Osteoblast (primary cell): ENCODE measurements at regions not wholly inside any gene's neighbourhood (a gene's known extent, or its start where the extent isn't known, plus 50 kb on each side); places are given as distances from the start of the nearest gene placed in this dataset.
A peak's percentile ranks its signal among the peaks of the same experiment; 100 is the strongest.

Source experiments
- DNase-seq: peaks from one replicate; pipeline ENCODE4 v3.0.0; 2011; ENCODE audit warnings: low spot score, mixed read lengths; ENCODE audit not compliant: insufficient read length; ENCODE audit errors: missing footprints
- H2AFZ ChIP-seq: 2 replicates; pipeline ENCODE4 v1.6.0; 2011; ENCODE audit warnings: mild to moderate bottlenecking, low read length
- H3K27ac ChIP-seq: 2 replicates; pipeline ENCODE4 v1.5.1; 2011; ENCODE audit warnings: mild to moderate bottlenecking, low read depth, low read length, moderate library complexity
- H3K27me3 ChIP-seq: 2 replicates; pipeline ENCODE4 v1.6.0; 2012; ENCODE audit warnings: mild to moderate bottlenecking, control low read depth, inconsistent platforms, low read length, moderate library complexity; ENCODE audit not compliant: insufficient read depth
- H3K36me3 ChIP-seq: 2 replicates; pipeline ENCODE4 v1.5.1; 2011; ENCODE audit warnings: mild to moderate bottlenecking, low read length, control low read depth, moderate library complexity; ENCODE audit not compliant: insufficient read depth
- H3K4me1 ChIP-seq: 2 replicates; pipeline ENCODE4 v1.5.1; 2011; ENCODE audit warnings: mild to moderate bottlenecking, low read length, control low read depth, moderate library complexity; ENCODE audit not compliant: insufficient read depth
- H3K4me2 ChIP-seq: 2 replicates; pipeline ENCODE4 v1.6.0; 2011; ENCODE audit warnings: mild to moderate bottlenecking, low read length; ENCODE audit not compliant: insufficient read depth
- H3K4me3 ChIP-seq: fragments of 200-600 bp; sonication (generic); 3 replicates; pipeline ENCODE4 v1.5.1; 2012; ENCODE audit warnings: mild to moderate bottlenecking, low read length, inconsistent platforms; ENCODE audit not compliant: insufficient read depth
- H3K79me2 ChIP-seq: 2 replicates; pipeline ENCODE4 v1.6.0; 2012; ENCODE audit warnings: mild to moderate bottlenecking, low read length, control low read depth, inconsistent platforms; ENCODE audit not compliant: insufficient read depth
- H3K9me3 ChIP-seq: 2 replicates; pipeline ENCODE4 v1.5.1; 2011; ENCODE audit warnings: low read depth, low read length, control low read depth
- H4K20me1 ChIP-seq: 2 replicates; pipeline ENCODE4 v1.6.0; 2012; ENCODE audit warnings: mild to moderate bottlenecking, low read length, control low read depth; ENCODE audit not compliant: insufficient read depth
- CTCF ChIP-seq: IDR thresholded peaks from 2 replicates; pipeline ENCODE4 v1.5.1; 2011; ENCODE audit warnings: mild to moderate bottlenecking, low read depth, low read length, moderate library complexity; ENCODE audit errors: extremely low read depth

DNA sequence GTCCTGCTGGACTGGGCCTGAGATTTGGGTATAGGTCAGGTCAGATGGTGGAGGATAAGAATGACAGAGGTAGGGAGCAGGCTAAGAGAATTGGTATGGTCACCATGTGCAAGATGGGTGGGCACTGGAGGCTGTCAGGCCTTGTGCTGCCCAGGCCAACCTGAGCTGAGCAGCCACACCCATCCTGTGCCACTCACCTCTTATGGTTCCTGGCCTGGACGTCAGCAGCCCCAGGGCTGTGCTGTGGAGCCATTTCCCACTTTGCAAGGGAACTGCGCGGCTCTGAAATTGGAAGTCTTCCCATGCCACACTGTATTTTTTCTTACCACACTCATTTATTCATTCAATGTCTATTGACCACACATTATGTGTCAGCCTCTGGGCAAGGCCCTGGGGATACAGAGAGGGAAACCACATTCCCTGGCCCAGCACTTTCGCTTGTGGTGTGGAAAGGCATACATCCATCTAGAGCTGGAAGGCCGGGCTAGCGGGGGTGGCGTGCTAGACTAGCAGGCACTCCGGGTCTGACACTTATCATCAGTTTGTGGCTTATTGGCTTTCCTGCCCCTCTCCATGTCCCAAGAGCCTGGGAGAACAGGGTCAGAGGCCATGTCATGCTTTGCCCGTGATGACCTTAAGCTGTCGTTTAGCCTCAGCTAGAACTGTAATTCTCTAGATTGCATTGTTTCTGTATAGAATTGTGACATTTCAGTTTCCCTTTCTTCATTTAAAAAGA, 51.1 kb upstream of the POLG start:
- no peaks in the 10 kb centered on the region for H3K79me2 ChIP-seq
- H4K20me1 ChIP-seq: peaks cover 25% of the 10 kb centered on the region
- peak overlapping the region; percentile 65 for H3K4me2 ChIP-seq
- TF ChIP-seq CTCF: no peak
- no peaks in the 10 kb centered on the region for H3K36me3 ChIP-seq
- no peak overlapping the region for H3K4me3 ChIP-seq
- H3K4me1 ChIP-seq: peaks cover 11% of the 10 kb centered on the region
- peaks cover 90% of the 10 kb centered on the region for H3K27me3 ChIP-seq
- peak; percentile 96 for DNase-seq
- H3K9me3 ChIP-seq: no peaks in the 10 kb centered on the region
- H3K27ac ChIP-seq: no peak overlapping the region
- no peak overlapping the region for H2AFZ ChIP-seq
